ENCODE measurements at regions not wholly inside any gene's neighbourhood (a gene's known extent, or its start where the extent isn't known, plus 50 kb on each side); places are given as distances from the start of the nearest gene placed in this dataset.

- no peak for DNase-seq (ENCODE audit: low read depth in 2 of 3, low spot score in 2 of 3)
Measured at GRCh38 chr10:42969909-42970308, 107.0 kb upstream of the RET start.

GRCh38 chr10:42970451-42971250 lies 106.2 kb upstream of the RET start:
- peak in 1 of 3 donors; percentile 12 for DNase-seq (ENCODE audit: low read depth in 2 of 3, low spot score in 2 of 3)

- DNase-seq (ENCODE audit: low read depth in 2 of 3, low spot score in 2 of 3), result no peak
Measured at GRCh38 chr10:42971251-42971599, 105.6 kb upstream of the RET start.

GRCh38 chr10:42972946-42973345 lies 103.9 kb upstream of the RET start:
- DNase-seq (ENCODE audit: low read depth in 2 of 3, low spot score in 2 of 3), result no peak

GRCh38 chr10:42973411-42973810 lies 103.5 kb upstream of the RET start:
- no peak for DNase-seq (ENCODE audit: low read depth in 2 of 3, low spot score in 2 of 3)

- no peak for DNase-seq (ENCODE audit: low read depth in 2 of 3, low spot score in 2 of 3)
Measured at GRCh38 chr10:42973870-42974692, 102.8 kb upstream of the RET start.

- DNase-seq (ENCODE audit: low read depth in 2 of 3, low spot score in 2 of 3), result no peak
Measured at GRCh38 chr10:42974693-42975002, 102.2 kb upstream of the RET start.

GRCh38 chr10:42975005-42975493 lies 101.8 kb upstream of the RET start:
- peak in 1 of 3 donors; percentile 26 for DNase-seq (ENCODE audit: low read depth in 2 of 3, low spot score in 2 of 3)

GRCh38 chr10:42975558-42976340 lies 101.1 kb upstream of the RET start:
- DNase-seq (ENCODE audit: low read depth in 2 of 3, low spot score in 2 of 3), result no peak

- no peak for DNase-seq (ENCODE audit: low read depth in 2 of 3, low spot score in 2 of 3)
Measured at GRCh38 chr10:42976351-42977031, 100.4 kb upstream of the RET start.

GRCh38 chr10:42977032-42977416 lies 99.8 kb upstream of the RET start:
- no peak for DNase-seq (ENCODE audit: low read depth in 2 of 3, low spot score in 2 of 3)

GRCh38 chr10:42979181-42979580 lies 97.7 kb upstream of the RET start:
- DNase-seq (ENCODE audit: low read depth in 2 of 3, low spot score in 2 of 3), result peak in 1 of 3 donors; percentile 53

- no peak for DNase-seq (ENCODE audit: low read depth in 2 of 3, low spot score in 2 of 3)
Measured at GRCh38 chr10:42979721-42980467, 97.0 kb upstream of the RET start.

- no peak for DNase-seq (ENCODE audit: low read depth in 2 of 3, low spot score in 2 of 3)
Measured at GRCh38 chr10:42980553-42981357, 96.1 kb upstream of the RET start.

- no peak for DNase-seq (ENCODE audit: low read depth in 2 of 3, low spot score in 2 of 3)
Measured at GRCh38 chr10:42981358-42982236, 95.3 kb upstream of the RET start.

- no peak for DNase-seq (ENCODE audit: low read depth in 2 of 3, low spot score in 2 of 3)
Measured at GRCh38 chr10:42982891-42983506, 93.9 kb upstream of the RET start.

GRCh38 chr10:42983591-42983990 lies 93.3 kb upstream of the RET start:
- no peak for DNase-seq (ENCODE audit: low read depth in 2 of 3, low spot score in 2 of 3)

Data from hematopoietic multipotent progenitor cell (in vitro differentiated cells).